H1 (cell line): ENCODE measurements at regions not wholly inside any gene's neighbourhood (a gene's known extent, or its start where the extent isn't known, plus 50 kb on each side); places are given as distances from the start of the nearest gene placed in this dataset.

Experiments
- CTCF ChIA-PET: fragments of 300-600 bp; sonication (Branson Sonifier 250); formaldehyde crosslinking; loops from one replicate; lab custom pipeline; 2021; ENCODE audit not compliant: partially characterized antibody; lab: Charles Lee
- POLR2A ChIA-PET: fragments of 300-600 bp; sonication (Branson Sonifier 250); formaldehyde crosslinking; loops from one replicate; lab custom pipeline; 2021; ENCODE audit warnings: inconsistent platforms; ENCODE audit not compliant: partially characterized antibody; lab: Charles Lee
- DNase-seq, 2 experiments: peaks; one replicate each; pipeline versions ENCODE4 v3.0.0 to v3.0.0-alpha.2; 2010 to 2022; ENCODE audit warnings: low spot score in 2 of 2, low read depth in 1 of 2, mixed read lengths in 1 of 2
- FAIRE-seq: peaks from 2 replicates; lab custom pipeline; 2011; peaks lifted over from hg19 to GRCh38; lab: Jason Lieb, UNC
- H2AFZ ChIP-seq: 2 replicates; pipeline ENCODE4 v1.8.1; 2012; ENCODE audit warnings: low read length, inconsistent platforms
- H2AK5ac ChIP-seq: 2 replicates; pipeline ENCODE4 v1.6.1; 2013; ENCODE audit warnings: low read depth, low read length
- H2BK120ac ChIP-seq: replicated peaks from 2 replicates; pipeline ENCODE3; 2013; ENCODE audit warnings: low read depth, low read length, inconsistent platforms
- H2BK12ac ChIP-seq: 2 replicates; pipeline ENCODE4 v1.6.1; 2013; ENCODE audit warnings: low read depth, low read length
- H2BK15ac ChIP-seq: 2 replicates; pipeline ENCODE4 v1.6.1; 2013; ENCODE audit warnings: low read length
- H2BK20ac ChIP-seq: 2 replicates; pipeline ENCODE4 v1.6.1; 2013; ENCODE audit warnings: low read length
- H2BK5ac ChIP-seq: 2 replicates; pipeline ENCODE4 v1.6.1; 2013; ENCODE audit warnings: low read depth, low read length
- H3K14ac ChIP-seq: 2 replicates; pipeline ENCODE4 v1.6.1; 2013; ENCODE audit warnings: inconsistent platforms; ENCODE audit not compliant: insufficient read length
- H3K18ac ChIP-seq: 2 replicates; pipeline ENCODE4 v1.6.1; 2013; ENCODE audit warnings: low read length; ENCODE audit errors: extremely low read depth
- H3K23ac ChIP-seq: 2 replicates; pipeline ENCODE4 v1.6.1; 2013; ENCODE audit warnings: inconsistent platforms; ENCODE audit not compliant: insufficient read length
- H3K23me2 ChIP-seq: 2 replicates; pipeline ENCODE4 v1.6.1; 2013; ENCODE audit warnings: low read depth, low read length
- H3K27ac ChIP-seq: 2 replicates; pipeline ENCODE4 v1.6.1; 2011; ENCODE audit warnings: low read depth, low read length, inconsistent platforms
- H3K27me3 ChIP-seq, 4 experiments: replicated peaks in 1 of 4; 1 replicate in 1 of 4; 2 replicates in 3 of 4; pipeline versions ENCODE4 v1.6.1 to v1.8.1; 2011 to 2013; ENCODE audit warnings: low read length in 3 of 4, mild to moderate bottlenecking in 3 of 4, inconsistent platforms in 2 of 4, mixed read lengths in 2 of 4, moderate library complexity in 1 of 4; ENCODE audit not compliant: control insufficient read depth in 3 of 4, insufficient read depth in 3 of 4; ENCODE audit errors: extremely low read depth in 1 of 4
- H3K36me3 ChIP-seq, 4 experiments: 2 replicates each; pipeline versions ENCODE4 v1.6.1 to v1.8.1; 2011 to 2013; ENCODE audit warnings: mild to moderate bottlenecking in 4 of 4, low read length in 3 of 4, moderate library complexity in 2 of 4, control low read depth in 1 of 4, inconsistent platforms in 1 of 4; ENCODE audit not compliant: insufficient read depth in 4 of 4, control insufficient read depth in 2 of 4
- H3K4ac ChIP-seq: replicated peaks from 2 replicates; pipeline ENCODE3; 2013; ENCODE audit warnings: low read length, low read depth, mixed read lengths, inconsistent platforms; ENCODE audit not compliant: insufficient read length
- H3K4me1 ChIP-seq, 4 experiments: replicated peaks in 1 of 4; 1 replicate in 1 of 4; 2 replicates in 3 of 4; pipeline versions ENCODE4 v1.6.1 to v1.8.1; 2011 to 2013; ENCODE audit warnings: low read length in 3 of 4, inconsistent platforms in 2 of 4, mixed read lengths in 1 of 4; ENCODE audit not compliant: insufficient read depth in 4 of 4, control insufficient read depth in 3 of 4
- H3K4me2 ChIP-seq, 2 experiments: 2 replicates each; pipeline versions ENCODE4 v1.6.1 to v1.8.1; 2011 to 2013; ENCODE audit warnings: low read depth in 2 of 2, low read length in 2 of 2, control low read depth in 1 of 2, inconsistent platforms in 1 of 2, mild to moderate bottlenecking in 1 of 2; ENCODE audit not compliant: insufficient read depth in 1 of 2
- H3K4me3 ChIP-seq, 4 experiments: fragments of 200-600, 300-600 bp in 1 of 4; sonication (generic), shearing (Covaris generic), sonication (Bioruptor Twin) in 1 of 4; 2 replicates each; pipeline versions ENCODE4 v1.5.1 to v1.8.1; 2011 to 2016; ENCODE audit warnings: low read length in 4 of 4, low read depth in 3 of 4, control low read depth in 2 of 4, inconsistent platforms in 2 of 4, mild to moderate bottlenecking in 2 of 4, mixed read lengths in 1 of 4, moderate library complexity in 1 of 4; ENCODE audit not compliant: insufficient read depth in 2 of 4; ENCODE audit errors: extremely low read depth in 1 of 4
- H3K56ac ChIP-seq: replicated peaks from 2 replicates; pipeline ENCODE3; 2013; ENCODE audit warnings: low read depth, mild to moderate bottlenecking, mixed read lengths, low read length, inconsistent platforms; ENCODE audit not compliant: insufficient read length
- H3K79me1 ChIP-seq: 2 replicates; pipeline ENCODE4 v1.6.1; 2013; ENCODE audit warnings: low read depth, low read length, control low read depth
- H3K79me2 ChIP-seq, 2 experiments: 2 replicates each; pipeline versions ENCODE4 v1.6.1 to v1.8.1; 2012 to 2013; ENCODE audit warnings: low read length in 2 of 2, mild to moderate bottlenecking in 2 of 2, inconsistent platforms in 1 of 2; ENCODE audit not compliant: insufficient read depth in 2 of 2, control insufficient read depth in 1 of 2
- H3K9ac ChIP-seq, 4 experiments: replicated peaks in 1 of 4; 1 replicate in 1 of 4; 2 replicates in 3 of 4; pipeline versions ENCODE4 v1.6.1 to v1.8.1; 2011 to 2013; ENCODE audit warnings: low read depth in 3 of 4, low read length in 3 of 4, control low read depth in 2 of 4, mild to moderate bottlenecking in 2 of 4, moderate library complexity in 2 of 4, inconsistent platforms in 1 of 4; ENCODE audit errors: extremely low read depth in 1 of 4
- H3K9me3 ChIP-seq, 2 experiments: 2 replicates each; pipeline versions ENCODE4 v1.6.1 to v1.8.1; 2012 to 2013; ENCODE audit warnings: mild to moderate bottlenecking in 2 of 2, moderate library complexity in 2 of 2, control low read depth in 1 of 2, inconsistent platforms in 1 of 2, low read depth in 1 of 2, low read length in 1 of 2, mixed read lengths in 1 of 2; ENCODE audit not compliant: insufficient read depth in 2 of 2
- H4K20me1 ChIP-seq, 2 experiments: replicated peaks in 1 of 2; 2 replicates each; pipeline versions ENCODE3 to v1.8.1; 2011 to 2013; ENCODE audit warnings: inconsistent platforms in 2 of 2, low read length in 2 of 2, mild to moderate bottlenecking in 1 of 2; ENCODE audit not compliant: insufficient read depth in 2 of 2, control insufficient read depth in 1 of 2
- H4K5ac ChIP-seq: 2 replicates; pipeline ENCODE4 v1.6.1; 2013; ENCODE audit warnings: low read length, low read depth, mixed read lengths, inconsistent platforms; ENCODE audit not compliant: insufficient read length
- H4K8ac ChIP-seq: 2 replicates; pipeline ENCODE4 v1.8.0; 2013; ENCODE audit warnings: mild to moderate bottlenecking, moderate library complexity, low read length, inconsistent platforms; ENCODE audit not compliant: insufficient read depth; ENCODE audit errors: extremely low read depth
- H4K91ac ChIP-seq: replicated peaks from 2 replicates; pipeline ENCODE3; 2013; ENCODE audit warnings: low read length, mixed read lengths, inconsistent platforms; ENCODE audit not compliant: insufficient read length
- ASH2L ChIP-seq: fragments of 200-600, 300-600 bp; sonication (generic); IDR thresholded peaks from one replicate; pipeline ENCODE4 v1.7.1; 2017; ENCODE audit warnings: low read length
- BACH1 ChIP-seq: IDR thresholded peaks from 2 replicates; pipeline ENCODE4 v1.6.1; 2012; ENCODE audit warnings: low read length, improper control_type of control experiment
- CBX8 ChIP-seq: fragments of 300-800, 300-1000 bp; sonication (generic); IDR thresholded peaks from 2 replicates; pipeline ENCODE4 v1.7.1; 2016; ENCODE audit warnings: low read depth, low read length, borderline replicate concordance
- CEBPB ChIP-seq: IDR thresholded peaks from 2 replicates; pipeline ENCODE4 v1.6.1; 2012; ENCODE audit warnings: low read depth, low read length
- CHD1 ChIP-seq: IDR thresholded peaks from 2 replicates; pipeline ENCODE4 v1.6.1; 2012; ENCODE audit warnings: low read depth, low read length, improper control_type of control experiment
- CREB1 ChIP-seq: IDR thresholded peaks from 2 replicates; pipeline ENCODE4 v1.6.1; 2012; ENCODE audit warnings: inconsistent platforms
- FOSL1 ChIP-seq: IDR thresholded peaks from 2 replicates; pipeline ENCODE4 v1.6.1; 2011; ENCODE audit warnings: mild to moderate bottlenecking, low read depth, low read length, moderate library complexity; ENCODE audit not compliant: insufficient read depth
- POLR2A ChIP-seq, 2 experiments: IDR thresholded peaks; 1 replicate in 1 of 2; 2 replicates in 1 of 2; pipeline ENCODE4 v1.6.1; 2011; ENCODE audit warnings: low read depth in 2 of 2, low read length in 2 of 2, mild to moderate bottlenecking in 2 of 2; ENCODE audit errors: control extremely low read depth in 1 of 2
- POU5F1 ChIP-seq: IDR thresholded peaks from 2 replicates; pipeline ENCODE4 v1.6.1; 2011; ENCODE audit warnings: low read depth, mild to moderate bottlenecking, low read length, moderate library complexity
- RXRA ChIP-seq: IDR thresholded peaks from 2 replicates; pipeline ENCODE4 v1.6.1; 2011; ENCODE audit warnings: low read depth, mild to moderate bottlenecking, low read length, moderate library complexity; ENCODE audit not compliant: insufficient read depth
- SP1 ChIP-seq: IDR thresholded peaks from 2 replicates; pipeline ENCODE4 v1.6.1; 2011; ENCODE audit warnings: low read depth, low read length
- SP2 ChIP-seq: IDR thresholded peaks from 2 replicates; pipeline ENCODE4 v1.6.1; 2012; ENCODE audit warnings: mild to moderate bottlenecking, low read length, inconsistent platforms
- SRF ChIP-seq: IDR thresholded peaks from 2 replicates; pipeline ENCODE4 v1.6.1; 2011; ENCODE audit warnings: mild to moderate bottlenecking, low read depth, low read length, moderate library complexity
- WGBS, 2 experiments: shearing (Covaris generic) in 1 of 2; methylation state at CpG; one replicate each; pipeline versions ENCODE4 v1.1.6 to v1.1.7; 2013 to 2015; ENCODE audit warnings: low lambda C conversion rate in 2 of 2, mixed read lengths in 2 of 2, inconsistent platforms in 1 of 2, low coverage in 1 of 2, missing lambda C conversion rate in 1 of 2; ENCODE audit not compliant: insufficient replicate concordance in 2 of 2, insufficient coverage in 1 of 2, insufficient read length in 1 of 2; ENCODE audit errors: extremely low coverage in 1 of 2, missing lambda C conversion rate in 1 of 2; 5-methylcytosine and 5-hydroxymethylcytosine counted together

DNA sequence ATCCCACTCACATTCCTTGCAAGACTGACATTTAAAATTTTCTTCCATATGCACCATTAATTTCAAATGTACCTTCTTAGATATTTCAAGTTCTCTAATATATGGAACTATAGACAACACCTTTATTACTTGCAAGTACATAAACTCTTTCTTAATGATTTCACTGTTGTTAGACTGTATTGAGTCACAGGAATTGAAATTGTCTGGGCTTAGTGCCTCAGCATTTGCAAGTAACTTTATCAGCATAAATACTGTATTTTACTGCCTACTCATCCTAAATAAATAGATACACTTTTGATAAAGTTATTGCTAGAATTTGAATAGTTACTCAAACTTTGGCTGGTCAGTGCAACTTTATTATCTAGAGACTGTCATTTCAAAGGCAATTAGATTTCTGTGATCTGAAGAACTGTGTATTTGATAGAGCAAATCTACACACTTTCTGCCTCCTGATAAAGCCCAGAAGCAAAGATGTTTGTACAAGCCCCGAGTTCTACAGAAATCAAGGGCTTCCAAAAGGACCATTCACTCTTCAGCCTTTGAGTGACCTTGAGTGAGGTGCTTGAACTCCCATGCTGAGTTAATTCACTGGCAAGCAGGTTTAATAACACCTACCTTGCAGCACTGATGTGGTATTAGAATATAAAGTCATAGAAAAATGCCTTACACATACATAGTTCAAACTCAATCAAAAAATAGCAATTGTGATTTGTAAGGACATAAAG lies 91.6 kb downstream of the COX7C start:
- Histone ChIP-seq H3K9ac (no peak overlapping the region), H3K9me3 (no peaks in the 10 kb centered on the region), H3K18ac (no peak overlapping the region), H3K4me3 (no peak overlapping the region), H2AFZ (no peak overlapping the region), H4K5ac (no peak overlapping the region), H4K8ac (no peak overlapping the region), H3K27me3 (no peaks in the 10 kb centered on the region), H3K56ac (no peak overlapping the region), H3K23ac (no peak overlapping the region), H2BK20ac (no peak overlapping the region)
- WGBS, 2 experiments: 78% methylated on average over 1 of the region's 1 CpG; no CpG with 5 or more reads in 1 of the 2 experiments
- no peak for DNase-seq
- CTCF ChIA-PET: interaction anchor here (0.7 to 0.8 kb wide), 2 partner anchors 13 to 50 kb away, joined by 3 read pairs; no protein-coding TSS in a partner anchor
- no peak for TF ChIP-seq SRF
- TF ChIP-seq SP1: no peak
- TF ChIP-seq CREB1: no peak
- TF ChIP-seq POU5F1: no peak
- TF ChIP-seq CHD1: no peak
- TF ChIP-seq CEBPB: no peak
- TF ChIP-seq BACH1: no peak
- TF ChIP-seq CBX8: no peak
- TF ChIP-seq ASH2L: no peak
- TF ChIP-seq SP2: no peak
- TF ChIP-seq POLR2A (IDR thresholded peaks at IDR 0.05; ENCODE audit: control extremely low read depth in 1 of 2, low read depth in 2 of 2, low read length in 2 of 2): no peak
- TF ChIP-seq FOSL1: no peak
- TF ChIP-seq RXRA: no peak
- TF ChIP-seq, all 59 proteins: peak for 0
- Histone ChIP-seq H2BK120ac (no peak overlapping the region), H2BK5ac (no peak overlapping the region), H4K20me1 (no peaks in the 10 kb centered on the region), H4K91ac (no peak overlapping the region), H3K79me2 (no peaks in the 10 kb centered on the region), H2BK12ac (no peak overlapping the region), H3K4ac (no peak overlapping the region), H3K23me2 (no peaks in the 10 kb centered on the region; the same call in 1 of the 2 replicates), H3K14ac (no peak overlapping the region), H2BK15ac (no peak overlapping the region), H3K4me2 (no peak overlapping the region), H3K4me1 (no peaks in the 10 kb centered on the region), H3K36me3 (no peaks in the 10 kb centered on the region), H3K27ac (no peak overlapping the region), H2AK5ac (no peak overlapping the region), H3K79me1 (no peaks in the 10 kb centered on the region)
- no peak for FAIRE-seq
- POLR2A ChIA-PET: no interaction called here
